Panc1 (cell line): ENCODE measurements at regions not wholly inside any gene's neighbourhood (a gene's known extent, or its start where the extent isn't known, plus 50 kb on each side); places are given as distances from the start of the nearest gene placed in this dataset.

Source experiments
- POLR2AphosphoS5 ChIP-seq: IDR thresholded peaks from 2 replicates; pipeline ENCODE4 v1.6.1; 2012; ENCODE audit warnings: mild to moderate bottlenecking, low read depth, low read length, moderate library complexity
- REST ChIP-seq, 2 experiments: IDR thresholded peaks; 2 replicates each; pipeline ENCODE4 v1.6.1; 2011 to 2012; ENCODE audit warnings: low read depth in 2 of 2, control low read depth in 1 of 2, low read length in 1 of 2, mild to moderate bottlenecking in 1 of 2, moderate library complexity in 1 of 2; ENCODE audit not compliant: insufficient read depth in 1 of 2
- SIN3A ChIP-seq: IDR thresholded peaks from 2 replicates; pipeline ENCODE4 v1.6.1; 2012; ENCODE audit warnings: low read depth, mild to moderate bottlenecking, low read length, moderate library complexity, borderline replicate concordance; ENCODE audit not compliant: insufficient read depth
- TCF7L2 ChIP-seq: IDR thresholded peaks from 2 replicates; pipeline ENCODE4 v1.6.1; 2011; ENCODE audit warnings: mild to moderate bottlenecking, low read depth, low read length, inconsistent platforms
- TF ChIP-seq, protein P1 (sequence below): fragments of 450-650 bp; IDR thresholded peaks from 2 replicates; pipeline ENCODE4 v1.5.1; 2017; ENCODE audit warnings: mild to moderate bottlenecking

DNA sequence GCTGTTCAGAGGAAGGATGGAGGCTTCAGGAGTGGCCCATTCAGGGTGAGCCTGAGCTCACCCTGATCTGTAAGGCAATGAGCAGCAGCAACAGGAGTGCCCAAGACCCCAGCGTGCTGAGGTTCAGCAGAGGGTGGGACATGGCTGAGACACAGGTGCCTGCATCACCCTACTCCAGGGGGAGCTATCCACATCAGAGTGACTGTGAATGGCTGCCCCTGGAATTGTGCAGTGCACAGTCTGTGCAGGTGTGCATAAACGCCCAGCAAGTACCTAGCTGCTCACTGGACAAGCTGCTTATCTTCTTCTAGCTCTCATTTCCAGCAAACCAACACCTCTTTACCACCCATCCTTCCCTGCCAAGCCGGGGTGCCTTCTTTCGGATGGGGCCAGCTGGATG, 140.6 kb upstream of the PRMT8 start:
- TF ChIP-seq SIN3A (no peak), POLR2AphosphoS5 (no peak), REST (IDR thresholded peaks at IDR 0.05; ENCODE audit: insufficient read depth in 1 of 2, low read depth in 2 of 2, low read length in 1 of 2) (no peak), TCF7L2 (no peak)
- TF ChIP-seq, protein P1, sequence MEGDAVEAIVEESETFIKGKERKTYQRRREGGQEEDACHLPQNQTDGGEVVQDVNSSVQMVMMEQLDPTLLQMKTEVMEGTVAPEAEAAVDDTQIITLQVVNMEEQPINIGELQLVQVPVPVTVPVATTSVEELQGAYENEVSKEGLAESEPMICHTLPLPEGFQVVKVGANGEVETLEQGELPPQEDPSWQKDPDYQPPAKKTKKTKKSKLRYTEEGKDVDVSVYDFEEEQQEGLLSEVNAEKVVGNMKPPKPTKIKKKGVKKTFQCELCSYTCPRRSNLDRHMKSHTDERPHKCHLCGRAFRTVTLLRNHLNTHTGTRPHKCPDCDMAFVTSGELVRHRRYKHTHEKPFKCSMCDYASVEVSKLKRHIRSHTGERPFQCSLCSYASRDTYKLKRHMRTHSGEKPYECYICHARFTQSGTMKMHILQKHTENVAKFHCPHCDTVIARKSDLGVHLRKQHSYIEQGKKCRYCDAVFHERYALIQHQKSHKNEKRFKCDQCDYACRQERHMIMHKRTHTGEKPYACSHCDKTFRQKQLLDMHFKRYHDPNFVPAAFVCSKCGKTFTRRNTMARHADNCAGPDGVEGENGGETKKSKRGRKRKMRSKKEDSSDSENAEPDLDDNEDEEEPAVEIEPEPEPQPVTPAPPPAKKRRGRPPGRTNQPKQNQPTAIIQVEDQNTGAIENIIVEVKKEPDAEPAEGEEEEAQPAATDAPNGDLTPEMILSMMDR: no peak
